Vagina (tissue), 2 donors: ENCODE measurements at regions not wholly inside any gene's neighbourhood (a gene's known extent, or its start where the extent isn't known, plus 50 kb on each side); places are given as distances from the start of the nearest gene placed in this dataset.

Experiments used
- POLR2A ChIP-seq, 2 donors: fragments of 450-650 bp; IDR thresholded peaks; one replicate each; pipeline ENCODE4 v1.6.1; 2017; ENCODE audit warnings: antibody characterized with exemption in 2 of 2, mild to moderate bottlenecking in 2 of 2, moderate library complexity in 2 of 2
- TF ChIP-seq, protein P1 (sequence below), 3 experiments: fragments of 450-650 bp in 2 of 3; fragments of 200-600 bp in 1 of 3; sonication (generic) in 1 of 3; IDR thresholded peaks; one replicate each; pipeline ENCODE4 v1.5.1; 2017 to 2019; ENCODE audit warnings: antibody characterized with exemption in 3 of 3, mild to moderate bottlenecking in 2 of 3, moderate library complexity in 2 of 3

DNA sequence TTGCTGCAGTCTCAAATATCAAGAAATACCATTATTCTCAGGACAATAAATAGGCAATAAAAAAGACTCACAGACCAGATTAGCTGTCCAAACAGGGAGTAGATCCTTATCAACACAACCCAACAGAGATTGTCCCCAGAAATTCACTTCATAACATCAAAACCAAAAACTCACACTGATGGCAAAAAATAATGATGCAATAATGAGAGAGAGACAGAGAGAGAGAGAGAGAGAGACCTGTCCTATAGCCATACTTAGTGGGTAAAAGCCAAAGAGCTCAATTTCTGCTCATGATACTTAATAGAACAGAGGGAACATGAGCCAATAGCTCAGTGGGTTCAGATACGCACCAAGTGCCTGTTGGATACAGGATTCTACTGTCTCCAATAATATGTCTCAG lies 244.5 kb downstream of the FAM72C start:
- TF ChIP-seq, protein P1, sequence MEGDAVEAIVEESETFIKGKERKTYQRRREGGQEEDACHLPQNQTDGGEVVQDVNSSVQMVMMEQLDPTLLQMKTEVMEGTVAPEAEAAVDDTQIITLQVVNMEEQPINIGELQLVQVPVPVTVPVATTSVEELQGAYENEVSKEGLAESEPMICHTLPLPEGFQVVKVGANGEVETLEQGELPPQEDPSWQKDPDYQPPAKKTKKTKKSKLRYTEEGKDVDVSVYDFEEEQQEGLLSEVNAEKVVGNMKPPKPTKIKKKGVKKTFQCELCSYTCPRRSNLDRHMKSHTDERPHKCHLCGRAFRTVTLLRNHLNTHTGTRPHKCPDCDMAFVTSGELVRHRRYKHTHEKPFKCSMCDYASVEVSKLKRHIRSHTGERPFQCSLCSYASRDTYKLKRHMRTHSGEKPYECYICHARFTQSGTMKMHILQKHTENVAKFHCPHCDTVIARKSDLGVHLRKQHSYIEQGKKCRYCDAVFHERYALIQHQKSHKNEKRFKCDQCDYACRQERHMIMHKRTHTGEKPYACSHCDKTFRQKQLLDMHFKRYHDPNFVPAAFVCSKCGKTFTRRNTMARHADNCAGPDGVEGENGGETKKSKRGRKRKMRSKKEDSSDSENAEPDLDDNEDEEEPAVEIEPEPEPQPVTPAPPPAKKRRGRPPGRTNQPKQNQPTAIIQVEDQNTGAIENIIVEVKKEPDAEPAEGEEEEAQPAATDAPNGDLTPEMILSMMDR (IDR thresholded peaks at IDR 0.05): no peak
- TF ChIP-seq POLR2A (IDR thresholded peaks at IDR 0.05): no peak
